ENCODE measurements at regions not wholly inside any gene's neighbourhood (a gene's known extent, or its start where the extent isn't known, plus 50 kb on each side); places are given as distances from the start of the nearest gene placed in this dataset.
"Not testable (repeated sequence)": the region's sequence is repeated elsewhere in the genome, so short reads cannot be mapped to it uniquely, and the experiment has no call there.

DNA sequence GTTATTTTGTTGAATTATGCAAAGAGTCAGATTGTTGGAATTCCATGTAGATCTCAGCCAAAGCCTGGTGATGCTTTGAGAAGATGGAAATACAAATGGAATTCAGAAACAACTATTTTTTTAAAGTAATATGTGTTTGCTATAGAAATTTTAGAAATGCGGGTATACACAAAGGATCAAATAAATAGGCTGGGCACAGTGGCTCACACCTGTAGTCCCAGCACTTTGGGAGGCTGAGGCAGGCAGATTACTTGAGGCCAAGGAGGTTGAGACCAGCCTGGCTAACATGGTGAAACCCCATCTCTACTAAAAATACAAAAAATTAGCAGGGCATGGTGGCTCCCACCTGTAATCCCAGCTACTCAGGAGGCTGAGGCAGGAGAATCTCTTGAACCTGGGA, 155.1 kb downstream of the MYCN start:
- not testable (repeated sequence) for TF ChIP-seq ESRRG (CRISPR knock-in tag; IDR thresholded peaks at IDR 0.05); RARB (CRISPR knock-in tag; IDR thresholded peaks at IDR 0.05); GLIS3 (CRISPR knock-in tag; IDR thresholded peaks at IDR 0.05); ZFP30 (CRISPR knock-in tag; IDR thresholded peaks at IDR 0.05); ARNTL (CRISPR knock-in tag; IDR thresholded peaks at IDR 0.05; ENCODE audit: borderline replicate concordance, low read depth); ZNF8 (CRISPR knock-in tag; IDR thresholded peaks at IDR 0.05); BACH2 (CRISPR knock-in tag; IDR thresholded peaks at IDR 0.05; ENCODE audit: borderline replicate concordance)
- TF ChIP-seq, protein P1, sequence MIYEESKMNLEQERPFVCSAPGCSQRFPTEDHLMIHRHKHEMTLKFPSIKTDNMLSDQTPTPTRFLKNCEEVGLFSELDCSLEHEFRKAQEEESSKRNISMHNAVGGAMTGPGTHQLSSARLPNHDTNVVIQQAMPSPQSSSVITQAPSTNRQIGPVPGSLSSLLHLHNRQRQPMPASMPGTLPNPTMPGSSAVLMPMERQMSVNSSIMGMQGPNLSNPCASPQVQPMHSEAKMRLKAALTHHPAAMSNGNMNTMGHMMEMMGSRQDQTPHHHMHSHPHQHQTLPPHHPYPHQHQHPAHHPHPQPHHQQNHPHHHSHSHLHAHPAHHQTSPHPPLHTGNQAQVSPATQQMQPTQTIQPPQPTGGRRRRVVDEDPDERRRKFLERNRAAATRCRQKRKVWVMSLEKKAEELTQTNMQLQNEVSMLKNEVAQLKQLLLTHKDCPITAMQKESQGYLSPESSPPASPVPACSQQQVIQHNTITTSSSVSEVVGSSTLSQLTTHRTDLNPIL (CRISPR knock-in tag; IDR thresholded peaks at IDR 0.05; ENCODE audit: low read depth), result not testable (repeated sequence)
- TF ChIP-seq, protein P2, sequence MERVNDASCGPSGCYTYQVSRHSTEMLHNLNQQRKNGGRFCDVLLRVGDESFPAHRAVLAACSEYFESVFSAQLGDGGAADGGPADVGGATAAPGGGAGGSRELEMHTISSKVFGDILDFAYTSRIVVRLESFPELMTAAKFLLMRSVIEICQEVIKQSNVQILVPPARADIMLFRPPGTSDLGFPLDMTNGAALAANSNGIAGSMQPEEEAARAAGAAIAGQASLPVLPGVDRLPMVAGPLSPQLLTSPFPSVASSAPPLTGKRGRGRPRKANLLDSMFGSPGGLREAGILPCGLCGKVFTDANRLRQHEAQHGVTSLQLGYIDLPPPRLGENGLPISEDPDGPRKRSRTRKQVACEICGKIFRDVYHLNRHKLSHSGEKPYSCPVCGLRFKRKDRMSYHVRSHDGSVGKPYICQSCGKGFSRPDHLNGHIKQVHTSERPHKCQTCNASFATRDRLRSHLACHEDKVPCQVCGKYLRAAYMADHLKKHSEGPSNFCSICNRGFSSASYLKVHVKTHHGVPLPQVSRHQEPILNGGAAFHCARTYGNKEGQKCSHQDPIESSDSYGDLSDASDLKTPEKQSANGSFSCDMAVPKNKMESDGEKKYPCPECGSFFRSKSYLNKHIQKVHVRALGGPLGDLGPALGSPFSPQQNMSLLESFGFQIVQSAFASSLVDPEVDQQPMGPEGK (CRISPR knock-in tag; IDR thresholded peaks at IDR 0.05; ENCODE audit: borderline replicate concordance), result not testable (repeated sequence)
- TF ChIP-seq, protein P3, sequence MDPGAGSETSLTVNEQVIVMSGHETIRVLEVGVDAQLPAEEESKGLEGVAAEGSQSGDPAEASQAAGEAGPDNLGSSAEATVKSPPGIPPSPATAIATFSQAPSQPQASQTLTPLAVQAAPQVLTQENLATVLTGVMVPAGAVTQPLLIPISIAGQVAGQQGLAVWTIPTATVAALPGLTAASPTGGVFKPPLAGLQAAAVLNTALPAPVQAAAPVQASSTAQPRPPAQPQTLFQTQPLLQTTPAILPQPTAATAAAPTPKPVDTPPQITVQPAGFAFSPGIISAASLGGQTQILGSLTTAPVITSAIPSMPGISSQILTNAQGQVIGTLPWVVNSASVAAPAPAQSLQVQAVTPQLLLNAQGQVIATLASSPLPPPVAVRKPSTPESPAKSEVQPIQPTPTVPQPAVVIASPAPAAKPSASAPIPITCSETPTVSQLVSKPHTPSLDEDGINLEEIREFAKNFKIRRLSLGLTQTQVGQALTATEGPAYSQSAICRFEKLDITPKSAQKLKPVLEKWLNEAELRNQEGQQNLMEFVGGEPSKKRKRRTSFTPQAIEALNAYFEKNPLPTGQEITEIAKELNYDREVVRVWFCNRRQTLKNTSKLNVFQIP (CRISPR knock-in tag; IDR thresholded peaks at IDR 0.05; ENCODE audit: borderline replicate concordance, low read depth), result not testable (repeated sequence)
